PC-3 (cell line): ENCODE measurements at regions not wholly inside any gene's neighbourhood (a gene's known extent, or its start where the extent isn't known, plus 50 kb on each side); places are given as distances from the start of the nearest gene placed in this dataset.

Source experiments
- ATAC-seq: fragments of 200-7000 bp; cut with Tn5 transposase; 2 replicates; pipeline ENCODE4 v1.9.1; 2020; ENCODE audit warnings: mild to moderate bottlenecking, moderate library complexity
- BruUV-seq: library from RNA; stranded (reverse); fragments of 400-500 nt; replicated peaks from 2 replicates; lab custom pipeline; 2021; lab: Mats Ljungman, UMichigan
- CTCF ChIA-PET: fragments of 300-600 bp; sonication (Branson Sonifier 250); formaldehyde crosslinking; loops from one replicate; lab custom pipeline; 2022; ENCODE audit warnings: antibody characterized with exemption; lab: Charles Lee
- POLR2A ChIA-PET: fragments of 300-600 bp; sonication (Branson Sonifier 250); formaldehyde crosslinking; loops from one replicate; lab custom pipeline; 2022; ENCODE audit warnings: antibody characterized with exemption; ENCODE audit not compliant: unreplicated experiment; lab: Charles Lee
- DNase-seq: peaks from one replicate; pipeline ENCODE4 v3.0.0-alpha.2; 2015
- H2AFZ ChIP-seq: fragments of 300-600 bp; sonication (generic); 2 replicates; pipeline ENCODE4 v1.6.0; 2016; ENCODE audit warnings: antibody characterized with exemption, low read length
- H3F3A ChIP-seq: fragments of 300-600 bp; sonication (generic); one replicate; pipeline ENCODE4 v1.6.0; 2017; ENCODE audit warnings: antibody characterized with exemption, low read length, control low read depth, mild to moderate bottlenecking; ENCODE audit not compliant: unreplicated experiment
- H3K27ac ChIP-seq: fragments of 300-600 bp; sonication (generic); 2 replicates; pipeline ENCODE4 v1.5.1; 2016; ENCODE audit warnings: mild to moderate bottlenecking, low read length
- H3K27me3 ChIP-seq: fragments of 300-600 bp; sonication (generic); 2 replicates; pipeline ENCODE4 v1.6.1; 2016; ENCODE audit warnings: low read length, mixed read lengths
- H3K36me3 ChIP-seq: fragments of 300-600 bp; sonication (generic); 2 replicates; pipeline ENCODE4 v1.6.1; 2016; ENCODE audit warnings: low read depth, mixed run types, low read length, mixed read lengths
- H3K4me1 ChIP-seq: fragments of 300-600 bp; sonication (generic); 2 replicates; pipeline ENCODE4 v1.5.1; 2016; ENCODE audit warnings: low read length; ENCODE audit not compliant: insufficient read depth
- H3K4me2 ChIP-seq: fragments of 300-600 bp; sonication (generic); 2 replicates; pipeline ENCODE4 v1.6.0; 2016; ENCODE audit warnings: low read length
- H3K4me3 ChIP-seq: fragments of 300-600 bp; sonication (generic); 2 replicates; pipeline ENCODE4 v1.5.1; 2016; ENCODE audit warnings: mild to moderate bottlenecking, low read length, mixed read lengths
- H3K79me2 ChIP-seq: fragments of 300-600 bp; sonication (generic); 2 replicates; pipeline ENCODE4 v1.6.1; 2017; ENCODE audit warnings: low read length, mixed read lengths
- H3K9ac ChIP-seq: fragments of 300-600 bp; sonication (generic); 2 replicates; pipeline ENCODE4 v1.6.0; 2016; ENCODE audit warnings: mild to moderate bottlenecking, low read length
- H3K9me2 ChIP-seq: fragments of 300-600 bp; sonication (generic); replicated peaks from 2 replicates; pipeline ENCODE4 v1.6.1; 2016; ENCODE audit warnings: mixed run types, low read length, mixed read lengths
- H3K9me3 ChIP-seq: fragments of 300-600 bp; sonication (generic); 2 replicates; pipeline ENCODE4 v1.6.1; 2016; ENCODE audit warnings: low read length, mixed read lengths
- H4K20me1 ChIP-seq: fragments of 300-600 bp; sonication (generic); 2 replicates; pipeline ENCODE4 v1.6.1; 2016; ENCODE audit warnings: low read length, mixed read lengths
- EZH2 ChIP-seq: fragments of 300-600 bp; sonication (generic); IDR thresholded peaks from one replicate; pipeline ENCODE4 v1.6.1; 2017; ENCODE audit warnings: antibody characterized with exemption, mild to moderate bottlenecking, low read length; ENCODE audit not compliant: unreplicated experiment
- EZH2phosphoT487 ChIP-seq: fragments of 300-600 bp; sonication (generic); IDR thresholded peaks from 2 replicates; pipeline ENCODE4 v1.6.1; 2018; ENCODE audit warnings: mild to moderate bottlenecking, antibody characterized with exemption, low read length, borderline replicate concordance
- intact Hi-C: fragments of 100-400 bp; cut with micrococcal nuclease; formaldehyde crosslinking; loops from 2 replicates; pipeline ENCODE4 v1.9.0; 2023
- TF ChIP-seq, protein P1 (sequence below): fragments of 300-600 bp; sonication (generic); conservative IDR thresholded peaks from 2 replicates; pipeline ENCODE4 v1.5.1; 2017; ENCODE audit warnings: antibody characterized with exemption, low read depth, mild to moderate bottlenecking, low read length

- ATAC-seq, result no peak
- BruUV-seq, result no TSS peak
- POLR2A ChIA-PET, result no interaction called here
Observed at GRCh38 chr6:108760126-108761050, 87.8 kb upstream of the ARMC2 start.

GRCh38 chr6:108762394-108762793 lies 85.8 kb upstream of the ARMC2 start:
- POLR2A ChIA-PET, result no interaction called here
- no peaks in the 10 kb centered on the region for H3K36me3 ChIP-seq

More at GRCh38 chr6:108760126-108761050, 87.8 kb upstream of the ARMC2 start:
- Histone ChIP-seq H3K9me2 (no peaks in the 10 kb centered on the region), H3K79me2 (no peaks in the 10 kb centered on the region), H3K9ac (no peak overlapping the region), H2AFZ (no peak overlapping the region), H3F3A (no peaks in the 10 kb centered on the region), H3K9me3 (no peaks in the 10 kb centered on the region), H4K20me1 (no peaks in the 10 kb centered on the region), H3K27ac (no peak overlapping the region), H3K36me3 (no peaks in the 10 kb centered on the region), H3K4me3 (no peak overlapping the region), H3K27me3 (no peaks in the 10 kb centered on the region), H3K4me2 (no peak overlapping the region), H3K4me1 (no peaks in the 10 kb centered on the region)
- intact Hi-C loops, result no loop called here
- CTCF ChIA-PET, result no interaction called here
- no peak for DNase-seq
- TF ChIP-seq EZH2 (no peak), EZH2phosphoT487 (no peak)
- TF ChIP-seq, protein P1, sequence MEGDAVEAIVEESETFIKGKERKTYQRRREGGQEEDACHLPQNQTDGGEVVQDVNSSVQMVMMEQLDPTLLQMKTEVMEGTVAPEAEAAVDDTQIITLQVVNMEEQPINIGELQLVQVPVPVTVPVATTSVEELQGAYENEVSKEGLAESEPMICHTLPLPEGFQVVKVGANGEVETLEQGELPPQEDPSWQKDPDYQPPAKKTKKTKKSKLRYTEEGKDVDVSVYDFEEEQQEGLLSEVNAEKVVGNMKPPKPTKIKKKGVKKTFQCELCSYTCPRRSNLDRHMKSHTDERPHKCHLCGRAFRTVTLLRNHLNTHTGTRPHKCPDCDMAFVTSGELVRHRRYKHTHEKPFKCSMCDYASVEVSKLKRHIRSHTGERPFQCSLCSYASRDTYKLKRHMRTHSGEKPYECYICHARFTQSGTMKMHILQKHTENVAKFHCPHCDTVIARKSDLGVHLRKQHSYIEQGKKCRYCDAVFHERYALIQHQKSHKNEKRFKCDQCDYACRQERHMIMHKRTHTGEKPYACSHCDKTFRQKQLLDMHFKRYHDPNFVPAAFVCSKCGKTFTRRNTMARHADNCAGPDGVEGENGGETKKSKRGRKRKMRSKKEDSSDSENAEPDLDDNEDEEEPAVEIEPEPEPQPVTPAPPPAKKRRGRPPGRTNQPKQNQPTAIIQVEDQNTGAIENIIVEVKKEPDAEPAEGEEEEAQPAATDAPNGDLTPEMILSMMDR, result no peak

More at GRCh38 chr6:108762394-108762793, 85.8 kb upstream of the ARMC2 start:
- Histone ChIP-seq H3K27ac (no peak overlapping the region), H4K20me1 (no peaks in the 10 kb centered on the region), H3K27me3 (no peaks in the 10 kb centered on the region), H3K4me1 (no peaks in the 10 kb centered on the region), H3F3A (no peaks in the 10 kb centered on the region), H3K9me2 (no peaks in the 10 kb centered on the region), H3K4me2 (no peak overlapping the region), H2AFZ (no peak overlapping the region), H3K9ac (no peak overlapping the region), H3K9me3 (no peaks in the 10 kb centered on the region), H3K79me2 (no peaks in the 10 kb centered on the region), H3K4me3 (no peak overlapping the region)
- BruUV-seq, result no TSS peak
- intact Hi-C loops, result no loop called here
- TF ChIP-seq, protein P1, result no peak
- no peak for TF ChIP-seq EZH2phosphoT487
- no peak for TF ChIP-seq EZH2
- CTCF ChIA-PET, result no interaction called here
- DNase-seq (no peak), ATAC-seq (no peak)
